PC-3 (cell line): ENCODE measurements at regions not wholly inside any gene's neighbourhood (a gene's known extent, or its start where the extent isn't known, plus 50 kb on each side); places are given as distances from the start of the nearest gene placed in this dataset.

ENCODE experiments used
- CTCF ChIP-seq: fragments of 300-600 bp; sonication (generic); conservative IDR thresholded peaks from 2 replicates; pipeline ENCODE4 v1.5.1; 2017; ENCODE audit warnings: antibody characterized with exemption, low read depth, mild to moderate bottlenecking, low read length
- EZH2 ChIP-seq: fragments of 300-600 bp; sonication (generic); IDR thresholded peaks from one replicate; pipeline ENCODE4 v1.6.1; 2017; ENCODE audit warnings: antibody characterized with exemption, mild to moderate bottlenecking, low read length; ENCODE audit not compliant: unreplicated experiment

- TF ChIP-seq CTCF (no peak), EZH2 (no peak)
Measured at GRCh38 chr1:112284796-112285195, 111.2 kb upstream of the CTTNBP2NL start.
